H7 (cell line): ENCODE measurements at regions not wholly inside any gene's neighbourhood (a gene's known extent, or its start where the extent isn't known, plus 50 kb on each side); places are given as distances from the start of the nearest gene placed in this dataset.
"Not testable (repeated sequence)": the region's sequence is repeated elsewhere in the genome, so short reads cannot be mapped to it uniquely, and the experiment has no call there.

Experiments
- DNase-seq: peaks from one replicate; pipeline ENCODE4 v3.0.0; 2012
- H3K27me3 ChIP-seq: 2 replicates; pipeline ENCODE4 v1.6.0; 2011; ENCODE audit warnings: mild to moderate bottlenecking, low read length; ENCODE audit not compliant: control insufficient read depth, insufficient read depth
- H3K36me3 ChIP-seq: replicated peaks from 2 replicates; pipeline ENCODE4 v1.5.1; 2011; ENCODE audit warnings: low read length; ENCODE audit not compliant: control insufficient read depth, insufficient read depth
- H3K4me3 ChIP-seq: 2 replicates; pipeline ENCODE4 v1.5.1; 2011; ENCODE audit warnings: low read depth, mild to moderate bottlenecking, control low read depth, low read length, moderate library complexity; ENCODE audit not compliant: insufficient read depth

DNA sequence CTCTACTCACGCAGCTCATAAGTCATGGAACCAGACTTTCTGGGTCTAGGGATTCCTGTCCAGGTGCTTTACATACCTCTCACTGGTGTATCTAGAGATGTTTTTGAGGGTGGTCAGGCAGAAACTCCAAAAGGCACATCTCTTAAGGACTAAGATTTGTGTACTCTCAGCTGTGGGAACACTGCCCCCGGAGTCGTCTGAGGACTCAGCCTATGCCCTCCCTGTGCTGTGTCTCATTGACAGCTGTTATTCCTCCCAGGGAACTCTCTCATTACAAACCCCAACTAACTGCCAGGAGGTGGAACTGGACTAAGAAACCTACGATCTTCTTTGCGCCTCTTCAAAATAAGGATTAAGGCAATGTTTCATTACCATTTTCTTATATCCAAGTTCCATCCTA is 293.9 kb upstream of the DLGAP1 start:
- H3K36me3 ChIP-seq: no peaks in the 10 kb centered on the region
- no peak for DNase-seq
- no peaks in the 10 kb centered on the region for H3K27me3 ChIP-seq
- no peak overlapping the region for H3K4me3 ChIP-seq

DNA sequence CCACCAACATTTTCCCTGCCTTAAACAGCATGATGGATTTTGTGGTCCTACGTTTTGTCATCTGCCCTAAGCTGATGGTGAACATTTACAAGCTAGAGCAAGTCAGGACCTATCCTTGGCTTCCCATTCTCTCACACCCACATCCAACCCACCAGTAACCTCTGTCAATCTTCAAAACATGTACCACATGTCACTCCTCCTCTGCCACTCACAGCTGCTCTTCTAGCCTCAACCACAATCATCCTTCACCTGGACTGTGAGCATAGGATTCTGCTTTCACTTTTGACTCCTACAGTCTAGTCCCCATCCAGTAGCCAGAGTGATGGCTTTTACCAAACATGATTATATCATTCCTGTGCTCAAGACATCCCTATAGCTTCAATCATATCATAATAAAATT is 279.8 kb upstream of the DLGAP1 start:
- DNase-seq: no peak
- Histone ChIP-seq H3K36me3 (no peaks in the 10 kb centered on the region), H3K4me3 (no peak overlapping the region), H3K27me3 (no peaks in the 10 kb centered on the region)

DNA sequence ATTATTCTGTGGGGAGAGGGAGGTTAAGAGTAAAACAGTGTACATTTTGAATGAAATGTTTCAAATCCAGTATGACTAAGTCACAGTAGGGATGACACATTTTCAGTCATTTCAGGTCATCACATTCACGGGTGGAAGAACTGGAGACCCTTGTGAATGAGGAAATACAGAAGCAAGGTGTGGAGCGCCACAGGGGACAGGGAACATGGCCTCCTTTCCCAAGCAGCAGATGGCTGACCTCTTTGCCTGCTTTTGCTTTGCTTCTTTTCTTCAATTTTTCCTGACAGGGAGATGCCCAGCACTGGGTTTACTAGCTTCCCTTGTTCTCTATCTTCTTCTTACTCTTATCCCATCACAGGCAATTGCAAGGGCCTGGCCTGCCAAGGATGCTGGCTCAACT is 278.9 kb upstream of the DLGAP1 start:
- H3K36me3 ChIP-seq: no peaks in the 10 kb centered on the region
- DNase-seq: no peak
- no peak overlapping the region for H3K4me3 ChIP-seq
- no peaks in the 10 kb centered on the region for H3K27me3 ChIP-seq

DNA sequence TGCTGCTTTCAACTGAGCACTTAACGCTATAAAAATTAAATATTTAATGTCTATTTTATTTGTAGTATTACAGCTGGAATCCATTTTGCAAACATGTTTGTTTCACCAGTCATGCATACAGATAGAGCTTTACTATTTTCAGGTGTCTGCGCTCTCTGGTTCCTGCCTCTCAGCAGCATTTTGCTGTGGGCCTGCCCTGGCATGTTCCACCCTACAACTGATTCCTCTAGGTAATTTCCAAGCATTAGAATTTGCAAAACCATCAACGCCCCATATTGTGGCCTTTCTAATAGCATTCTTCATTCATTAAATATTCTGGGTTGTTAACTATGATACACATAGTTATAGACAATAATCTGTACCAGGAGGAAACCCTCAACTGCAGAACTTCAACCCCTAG is 266.4 kb upstream of the DLGAP1 start:
- H3K4me3 ChIP-seq: no peak overlapping the region
- no peak for DNase-seq
- no peaks in the 10 kb centered on the region for H3K36me3 ChIP-seq
- H3K27me3 ChIP-seq: no peaks in the 10 kb centered on the region

DNA sequence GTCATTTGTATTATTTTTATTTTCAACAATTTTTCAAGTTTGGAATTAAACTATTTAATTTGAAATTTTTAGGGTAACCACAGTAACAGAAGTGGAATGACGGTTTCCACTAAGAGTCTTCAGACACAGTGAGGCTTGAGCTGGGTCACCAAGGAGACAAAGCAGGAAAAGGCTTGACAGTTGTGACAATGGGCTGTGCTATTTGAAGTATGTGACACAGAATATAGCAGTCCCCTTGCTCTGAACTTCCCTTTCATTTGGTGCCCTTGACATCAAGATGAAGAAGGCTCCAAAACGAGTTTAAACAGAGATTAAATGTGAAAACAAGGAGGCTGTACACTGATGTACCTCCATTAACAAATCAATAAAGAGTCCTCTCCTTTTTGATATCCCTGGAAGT is 265.4 kb upstream of the DLGAP1 start:
- DNase-seq: no peak

DNA sequence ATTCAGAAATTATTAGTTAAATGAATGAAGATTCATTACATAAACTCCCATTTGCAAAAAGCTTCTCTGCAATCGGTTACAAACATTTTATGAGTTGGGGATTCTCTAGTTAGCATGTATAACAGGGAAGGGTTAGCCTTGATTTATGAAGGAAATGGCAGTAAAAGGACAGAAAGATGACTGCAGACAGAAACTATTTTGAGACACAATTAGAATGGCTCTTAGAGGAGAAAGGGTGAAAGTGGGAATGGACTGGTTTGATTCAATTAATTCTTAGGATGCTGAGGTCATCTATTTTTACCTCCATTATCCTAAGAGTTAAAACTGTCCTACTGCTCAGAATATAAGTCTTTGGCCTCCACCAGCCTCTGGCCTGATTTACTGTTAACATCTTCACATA is 250.8 kb upstream of the DLGAP1 start:
- no peaks in the 10 kb centered on the region for H3K36me3 ChIP-seq
- DNase-seq: no peak
- H3K4me3 ChIP-seq: no peak overlapping the region
- H3K27me3 ChIP-seq: no peaks in the 10 kb centered on the region

More for the DNA sequence above, 265.4 kb upstream of the DLGAP1 start:
- no peak overlapping the region for H3K4me3 ChIP-seq
- H3K36me3 ChIP-seq: no peaks in the 10 kb centered on the region
- no peaks in the 10 kb centered on the region for H3K27me3 ChIP-seq

DNA sequence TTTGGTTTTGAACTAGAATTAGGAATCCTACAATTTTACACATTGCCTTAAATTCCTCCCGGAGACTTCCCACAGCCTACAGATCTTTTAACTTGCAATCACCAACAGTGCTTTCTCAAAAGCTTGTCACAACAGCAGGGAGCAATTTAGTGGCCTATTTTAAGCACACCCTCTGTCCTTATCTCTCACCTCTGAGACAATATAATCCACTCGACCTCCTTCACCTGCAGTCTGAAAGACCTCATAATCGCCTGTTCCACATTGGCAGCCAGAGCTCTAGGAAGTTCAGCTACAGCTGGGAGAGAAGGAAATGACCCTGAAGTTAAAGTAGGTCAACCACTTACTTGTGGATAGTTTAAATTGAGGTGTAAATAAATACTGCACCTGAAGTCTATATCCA is 249.7 kb upstream of the DLGAP1 start:
- DNase-seq: no peak
- H3K36me3 ChIP-seq: no peaks in the 10 kb centered on the region
- H3K27me3 ChIP-seq: no peaks in the 10 kb centered on the region
- no peak overlapping the region for H3K4me3 ChIP-seq

DNA sequence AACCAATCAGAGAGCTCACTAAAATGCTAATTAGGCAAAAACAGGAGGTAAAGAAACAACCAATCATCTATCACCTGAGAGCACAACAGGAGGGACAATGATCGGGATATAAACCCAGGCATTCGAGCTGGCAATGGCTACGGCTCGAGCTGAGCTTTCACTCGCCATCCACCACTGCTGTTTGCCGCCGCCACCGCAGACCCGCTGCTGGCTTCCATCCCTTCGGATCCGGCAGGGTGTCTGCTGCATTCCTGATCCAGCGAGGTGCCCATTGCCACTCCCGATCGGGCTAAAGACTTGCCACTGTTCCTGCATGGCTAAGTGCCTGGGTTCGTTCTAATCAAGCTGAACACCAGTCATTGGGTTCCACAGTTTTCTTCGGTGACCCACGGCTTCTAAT is 236.7 kb upstream of the DLGAP1 start:
- no peak overlapping the region for H3K4me3 ChIP-seq
- H3K27me3 ChIP-seq: no peaks in the 10 kb centered on the region
- H3K36me3 ChIP-seq: no peaks in the 10 kb centered on the region
- DNase-seq: no peak

DNA sequence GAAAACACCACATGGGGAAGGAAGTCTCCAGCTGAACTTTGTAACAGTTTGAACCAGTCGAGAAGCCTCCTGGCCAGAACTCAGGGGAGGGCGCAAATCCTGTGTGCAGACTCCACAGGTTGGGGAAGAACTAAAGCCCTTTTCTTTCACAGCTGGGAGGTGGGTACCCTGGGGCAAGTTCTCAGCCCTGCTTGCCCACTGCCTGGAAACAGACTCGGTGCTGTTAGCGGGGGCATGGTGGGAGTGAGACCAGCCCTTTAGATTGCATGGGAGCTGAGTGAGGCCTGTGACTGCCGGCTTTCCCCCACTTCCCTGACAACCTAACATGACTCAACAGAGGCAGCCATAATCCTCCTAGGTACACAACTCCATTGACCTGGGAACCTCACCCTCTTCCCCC is 223.6 kb upstream of the DLGAP1 start:
- H3K4me3 ChIP-seq, DNase-seq: not testable (repeated sequence)

DNA sequence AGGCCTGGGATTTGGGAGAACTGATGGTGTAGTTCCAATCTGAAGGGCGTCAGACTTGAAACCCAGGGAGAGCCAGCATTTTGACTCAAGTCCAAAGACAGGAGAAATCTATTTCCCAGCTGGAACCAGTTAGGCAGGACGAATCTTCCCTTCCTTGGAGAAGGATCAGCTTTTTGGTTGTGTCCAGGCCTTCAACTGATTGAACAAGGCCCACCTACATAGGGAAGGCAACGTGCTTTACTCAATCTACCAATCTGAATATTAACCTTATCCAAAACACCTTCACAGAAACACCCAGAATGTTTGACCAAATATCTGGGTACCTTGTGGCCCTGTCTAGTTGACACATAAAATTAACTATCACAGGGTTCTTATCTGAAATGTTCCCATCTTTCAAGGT is 221.9 kb upstream of the DLGAP1 start:
- no peak for DNase-seq
- Histone ChIP-seq H3K27me3 (no peaks in the 10 kb centered on the region), H3K36me3 (no peaks in the 10 kb centered on the region), H3K4me3 (no peak overlapping the region)

More for the DNA sequence above, 223.6 kb upstream of the DLGAP1 start:
- H3K36me3 ChIP-seq, H3K27me3 ChIP-seq: not testable (repeated sequence)

DNA sequence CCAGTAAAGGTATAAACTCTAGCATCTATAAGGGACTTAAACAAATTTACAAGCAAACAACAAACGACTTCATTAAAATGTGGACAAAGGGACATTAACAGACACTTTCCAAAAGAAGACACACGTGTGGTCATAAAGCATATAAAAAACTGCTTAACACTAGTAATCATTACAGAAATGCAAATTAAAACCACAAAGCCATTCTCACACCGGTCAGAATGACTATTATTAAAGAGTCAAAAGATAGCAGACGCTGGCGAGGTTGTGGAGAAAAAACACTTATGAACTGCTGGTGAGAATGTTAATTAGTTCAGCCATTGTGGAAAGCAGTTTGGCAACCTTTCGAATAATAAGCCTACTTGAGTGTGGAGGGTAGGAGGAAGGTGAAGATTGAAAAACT is 217.1 kb upstream of the DLGAP1 start:
- no peak for DNase-seq
- Histone ChIP-seq H3K4me3 (no peak overlapping the region), H3K36me3 (no peaks in the 10 kb centered on the region), H3K27me3 (no peaks in the 10 kb centered on the region)

DNA sequence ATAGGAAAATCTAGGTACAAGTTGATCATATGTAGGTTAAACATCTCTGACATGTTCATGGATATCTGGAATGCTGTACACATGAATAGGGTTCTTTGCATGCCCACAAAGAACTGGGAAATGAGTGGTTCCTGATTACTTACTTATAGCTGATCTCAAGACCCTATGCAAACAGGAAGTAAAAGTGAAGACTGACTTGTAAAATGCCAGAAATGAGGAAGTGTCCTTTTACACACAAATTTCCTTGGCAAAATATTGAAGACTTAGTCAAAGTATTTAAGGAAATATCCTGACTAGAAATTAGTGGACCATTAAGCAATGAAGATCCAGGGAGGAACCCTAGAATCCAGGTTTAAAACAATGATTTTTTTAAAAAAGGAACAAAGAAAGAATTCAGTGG is 203.7 kb upstream of the DLGAP1 start:
- no peaks in the 10 kb centered on the region for H3K36me3 ChIP-seq
- no peaks in the 10 kb centered on the region for H3K27me3 ChIP-seq
- no peak for DNase-seq
- H3K4me3 ChIP-seq: no peak overlapping the region

DNA sequence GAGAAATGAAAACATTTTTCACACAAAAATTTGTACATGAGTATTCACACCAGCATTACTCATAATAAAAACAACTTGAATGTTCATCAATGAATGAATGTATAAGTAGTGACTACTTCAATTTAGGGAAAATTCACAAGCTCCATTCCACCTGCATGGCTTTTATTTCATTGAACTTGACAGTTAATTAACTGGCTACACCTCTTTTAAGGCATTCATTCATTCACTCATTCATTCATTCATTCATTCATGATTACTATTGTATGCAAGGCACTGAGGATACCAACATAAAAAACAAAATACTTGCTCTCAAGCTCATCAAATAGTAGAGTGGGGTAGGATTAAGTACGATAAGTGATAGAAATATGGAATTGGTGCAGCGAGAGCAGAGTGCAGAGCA is 198.3 kb upstream of the DLGAP1 start:
- Histone ChIP-seq H3K27me3 (no peaks in the 10 kb centered on the region), H3K4me3 (no peak overlapping the region), H3K36me3 (no peaks in the 10 kb centered on the region)
- DNase-seq: no peak

DNA sequence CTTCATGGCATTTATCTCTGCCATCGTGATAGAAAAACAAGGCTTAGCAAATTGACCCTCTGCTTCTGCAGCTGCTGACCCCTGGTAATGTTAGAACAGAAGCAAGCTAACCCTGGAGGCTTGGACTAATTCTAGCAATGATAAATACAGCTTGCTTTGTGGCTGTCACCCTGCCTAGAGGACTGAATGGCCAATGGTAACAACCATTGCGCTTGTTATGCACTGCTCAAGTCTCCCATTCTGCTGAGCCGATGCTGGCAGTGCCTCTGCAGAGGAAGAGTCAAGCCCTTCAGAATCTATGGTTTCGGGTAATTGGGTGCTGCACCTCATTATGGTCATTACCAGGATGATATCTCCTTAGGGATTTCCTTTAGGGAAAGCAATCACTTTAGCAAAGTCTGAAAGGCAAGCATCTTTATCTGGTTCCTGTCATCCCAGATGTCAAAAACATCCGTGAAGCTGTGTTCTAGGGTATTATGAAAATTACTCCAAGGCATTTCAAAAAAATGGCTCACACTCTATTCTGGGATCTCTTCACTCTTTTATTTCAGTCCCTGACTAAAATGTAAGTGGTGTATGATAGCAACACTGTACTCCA is 186.8 kb upstream of the DLGAP1 start:
- no peak for DNase-seq
- no peaks in the 10 kb centered on the region for H3K27me3 ChIP-seq

DNA sequence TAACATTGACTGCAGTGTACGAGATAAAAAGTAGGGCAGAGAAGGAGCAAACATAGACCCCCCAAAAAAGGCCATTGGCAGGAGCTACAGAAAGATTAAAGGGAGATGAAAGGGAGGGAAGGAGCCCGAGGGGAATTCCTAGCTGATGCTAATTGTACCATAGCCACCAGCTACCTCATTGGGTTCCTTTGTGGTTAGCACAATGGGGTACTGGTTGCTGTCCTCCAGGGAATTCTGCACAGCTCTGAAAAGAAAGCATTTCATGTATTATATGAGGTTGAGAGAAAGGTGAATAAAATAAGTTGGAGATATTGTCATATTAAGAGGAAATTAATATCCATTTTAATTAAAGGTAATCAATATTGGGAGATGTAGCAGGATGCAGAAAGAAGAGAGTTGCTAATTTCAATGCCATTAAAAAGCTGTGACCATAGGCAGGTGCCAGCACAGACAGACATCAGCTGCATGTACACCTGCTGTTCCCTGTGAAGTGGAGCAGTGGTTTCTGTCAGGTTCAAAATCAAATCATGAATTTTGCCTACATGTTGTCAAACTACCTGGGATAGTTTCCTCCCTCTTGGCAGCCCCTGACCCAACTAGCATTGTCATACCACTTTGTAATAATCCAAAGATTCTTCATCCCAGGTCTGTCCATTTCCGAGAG is 185.4 kb upstream of the DLGAP1 start:
- Histone ChIP-seq H3K36me3 (no peaks in the 10 kb centered on the region), H3K4me3 (no peak overlapping the region), H3K27me3 (no peaks in the 10 kb centered on the region)
- peak; percentile 6 for DNase-seq

More for the DNA sequence above, 186.8 kb upstream of the DLGAP1 start:
- Histone ChIP-seq H3K4me3 (no peak overlapping the region), H3K36me3 (no peaks in the 10 kb centered on the region)
